GM12878 (cell line): ENCODE measurements at regions not wholly inside any gene's neighbourhood (a gene's known extent, or its start where the extent isn't known, plus 50 kb on each side); places are given as distances from the start of the nearest gene placed in this dataset.

Experiments
- ATAC-seq: fragments of 200-7000 bp; cut with Tn5 transposase; 3 replicates; pipeline ENCODE4 v1.9.1; 2020; ENCODE audit warnings: mild to moderate bottlenecking, moderate library complexity
- BruUV-seq: library from RNA; stranded (reverse); fragments of 400-500 nt; replicated peaks from 2 replicates; lab custom pipeline; 2021; lab: Mats Ljungman, UMichigan
- CTCF ChIA-PET: fragments of 300-600 bp; sonication (Branson Sonifier 250); formaldehyde crosslinking; extraction: SDS; loops from one replicate; lab custom pipeline; 2021; ENCODE audit warnings: inconsistent platforms; lab: Yijun Ruan, JAX
- POLR2A ChIA-PET: fragments of 350-600 bp; formaldehyde crosslinking; extraction: SDS; loops from one replicate; lab custom pipeline; 2021; ENCODE audit warnings: inconsistent platforms; lab: Charles Lee
- RAD21 ChIA-PET: fragments of 300-600 bp; sonication (Branson Sonifier 250); formaldehyde crosslinking; loops from one replicate; lab custom pipeline; 2023; ENCODE audit warnings: antibody characterized with exemption; ENCODE audit not compliant: unreplicated experiment; lab: Charles Lee
- SMC1A ChIA-PET: fragments of 300-600 bp; sonication (Branson Sonifier 250); formaldehyde crosslinking; loops from one replicate; lab custom pipeline; 2023; ENCODE audit not compliant: unreplicated experiment, uncharacterized antibody; lab: Charles Lee
- DNase-seq: peaks from one replicate; pipeline ENCODE4 v3.0.0-alpha.2; 2011; ENCODE audit warnings: low read depth, low spot score
- FAIRE-seq: peaks from 3 replicates; lab custom pipeline; 2011; peaks lifted over from hg19 to GRCh38; lab: Jason Lieb, UNC
- H2AFZ ChIP-seq: 2 replicates; pipeline ENCODE4 v1.6.0; 2011; ENCODE audit warnings: low read depth, low read length, control low read depth; ENCODE audit not compliant: control insufficient read depth
- H3K27ac ChIP-seq: 2 replicates; pipeline ENCODE4 v1.5.1; 2011; ENCODE audit warnings: control low read depth; ENCODE audit not compliant: control insufficient read depth, insufficient read depth
- H3K27me3 ChIP-seq, 2 experiments: replicated peaks in 1 of 2; 2 replicates each; pipeline versions ENCODE4 v1.6.0 to v1.6.1; 2011; ENCODE audit warnings: low read length in 1 of 2; ENCODE audit not compliant: control insufficient read depth in 2 of 2, insufficient read depth in 2 of 2
- H3K36me3 ChIP-seq, 2 experiments: 2 replicates each; pipeline ENCODE4 v1.5.1; 2011; ENCODE audit warnings: low read length in 1 of 2; ENCODE audit not compliant: control insufficient read depth in 2 of 2, insufficient read depth in 2 of 2
- H3K4me1 ChIP-seq: 2 replicates; pipeline ENCODE4 v1.6.1; 2011; ENCODE audit warnings: mild to moderate bottlenecking, low read length, moderate library complexity, mixed read lengths; ENCODE audit not compliant: control insufficient read depth, insufficient read depth
- H3K4me2 ChIP-seq: 2 replicates; pipeline ENCODE4 v1.6.0; 2011; ENCODE audit warnings: control low read depth; ENCODE audit not compliant: control insufficient read depth, insufficient read depth
- H3K4me3 ChIP-seq: fragments of 200-600 bp; sonication (generic); 2 replicates; pipeline ENCODE4 v1.5.1; 2016
- H3K79me2 ChIP-seq: 2 replicates; pipeline ENCODE4 v1.6.0; 2011; ENCODE audit warnings: low read length; ENCODE audit not compliant: control insufficient read depth, insufficient read depth
- H3K9ac ChIP-seq: 2 replicates; pipeline ENCODE4 v1.8.0; 2011; ENCODE audit warnings: low read length, control low read depth, mixed read lengths; ENCODE audit not compliant: control insufficient read depth, insufficient read depth
- H3K9me3 ChIP-seq: replicated peaks from 3 replicates; pipeline ENCODE4 v1.5.1; 2011; ENCODE audit warnings: mild to moderate bottlenecking, low read length; ENCODE audit not compliant: control insufficient read depth, insufficient read depth
- H4K20me1 ChIP-seq: 2 replicates; pipeline ENCODE4 v1.6.0; 2011; ENCODE audit not compliant: control insufficient read depth, insufficient read depth
- E2F8 ChIP-seq: fragments of 450-650 bp; IDR thresholded peaks from 2 replicates; pipeline ENCODE4 v1.6.1; 2018; ENCODE audit warnings: mild to moderate bottlenecking, low read depth, moderate library complexity; ENCODE audit not compliant: partially characterized antibody
- HCFC1 ChIP-seq: fragments of 150-350 bp; IDR thresholded peaks from 2 replicates; pipeline ENCODE4 v1.6.1; 2014; ENCODE audit warnings: low read length
- HSF1 ChIP-seq: fragments of 150-350 bp; IDR thresholded peaks from 2 replicates; pipeline ENCODE4 v1.6.1; 2014; ENCODE audit warnings: mild to moderate bottlenecking, low read depth, low read length
- KAT2A ChIP-seq: conservative IDR thresholded peaks from 2 replicates; pipeline ENCODE4 v1.6.1; 2011; ENCODE audit warnings: low read depth, low read length; ENCODE audit not compliant: control insufficient read depth
- MTA3 ChIP-seq: IDR thresholded peaks from 2 replicates; pipeline ENCODE4 v1.6.1; 2012; ENCODE audit warnings: low read length, inconsistent platforms, borderline replicate concordance
- PAX8 ChIP-seq: fragments of 450-650 bp; IDR thresholded peaks from 2 replicates; pipeline ENCODE4 v1.6.1; 2017; ENCODE audit warnings: mild to moderate bottlenecking, moderate library complexity
- RFX5 ChIP-seq: IDR thresholded peaks from 2 replicates; pipeline ENCODE4 v1.6.1; 2011; ENCODE audit warnings: low read depth, low read length, improper control_type of control experiment
- SMAD1 ChIP-seq: fragments of 450-650 bp; IDR thresholded peaks from 2 replicates; pipeline ENCODE4 v1.6.1; 2018; ENCODE audit warnings: mild to moderate bottlenecking, low read depth; ENCODE audit not compliant: partially characterized antibody
- TCF7 ChIP-seq: IDR thresholded peaks from 2 replicates; pipeline ENCODE4 v1.6.1; 2014; ENCODE audit warnings: antibody characterized with exemption, borderline replicate concordance
- WGBS: methylation state at CpG from one replicate; pipeline ENCODE4 v1.1.6; 2016; ENCODE audit warnings: low lambda C conversion rate; ENCODE audit not compliant: insufficient replicate concordance, insufficient coverage; ENCODE audit errors: missing lambda C conversion rate; 5-methylcytosine and 5-hydroxymethylcytosine counted together
- in situ Hi-C: fragments of 300-500 bp; cut with MboI; formaldehyde crosslinking; loops from 9 replicates; pipeline ENCODE4 v1.14.3; 2018; ENCODE audit warnings: mixed read lengths
- intact Hi-C: fragments of 100-400 bp; cut with micrococcal nuclease; formaldehyde crosslinking; loops from one replicate; pipeline ENCODE4 v1.14.2; 2022; ENCODE audit not compliant: unreplicated experiment
- TF ChIP-seq, protein P1 (sequence below): fragments of 450-650 bp; IDR thresholded peaks from 2 replicates; pipeline ENCODE4 v1.6.1; 2014; ENCODE audit warnings: mild to moderate bottlenecking

DNA sequence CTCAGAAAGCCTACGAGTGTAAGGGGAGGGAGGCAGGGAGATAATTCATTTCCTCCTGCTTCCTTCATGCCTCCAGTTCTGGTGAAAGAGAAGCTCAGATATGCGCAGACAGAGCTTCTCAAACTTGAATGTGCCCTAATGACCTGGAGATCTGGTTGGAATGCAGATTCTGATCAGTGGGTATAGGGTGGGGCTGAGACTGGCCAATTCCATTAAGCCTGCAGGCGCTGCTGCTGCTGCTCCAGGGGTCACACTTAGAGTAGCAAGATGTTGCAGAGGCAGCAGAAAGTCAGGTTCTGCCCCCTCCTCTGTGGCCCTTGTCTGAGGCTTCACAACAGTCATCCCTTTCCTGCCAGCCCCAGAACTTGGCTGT lies 161.0 kb downstream of the DHX35 start:
- Histone ChIP-seq H3K9me3 (no peaks in the 10 kb centered on the region), H3K4me1 (no peaks in the 10 kb centered on the region; the same call in 1 of the 2 replicates), H3K4me3 (no peak overlapping the region), H3K79me2 (no peaks in the 10 kb centered on the region), H4K20me1 (no peaks in the 10 kb centered on the region), H3K27ac (no peak overlapping the region), H3K9ac (no peak overlapping the region), H3K36me3 (no peaks in the 10 kb centered on the region), H3K27me3 (no peaks in the 10 kb centered on the region), H2AFZ (no peak overlapping the region), H3K4me2 (no peak overlapping the region)
- intact Hi-C loops, result no loop called here
- SMC1A ChIA-PET, result no interaction called here
- DNase-seq (no peak), FAIRE-seq (no peak), ATAC-seq (no peak)
- POLR2A ChIA-PET, result no interaction called here
- RAD21 ChIA-PET, result no interaction called here
- WGBS, result 27% methylated on average over 3 of the region's 3 CpGs
- no TSS peak for BruUV-seq
- in situ Hi-C loops, result no loop called here
- CTCF ChIA-PET, result no interaction called here
- TF ChIP-seq SMAD1 (no peak), E2F8 (no peak), PAX8 (no peak), KAT2A (no peak), HCFC1 (no peak), TCF7 (no peak), MTA3 (no peak), RFX5 (no peak), HSF1 (no peak)
- TF ChIP-seq, protein P1, sequence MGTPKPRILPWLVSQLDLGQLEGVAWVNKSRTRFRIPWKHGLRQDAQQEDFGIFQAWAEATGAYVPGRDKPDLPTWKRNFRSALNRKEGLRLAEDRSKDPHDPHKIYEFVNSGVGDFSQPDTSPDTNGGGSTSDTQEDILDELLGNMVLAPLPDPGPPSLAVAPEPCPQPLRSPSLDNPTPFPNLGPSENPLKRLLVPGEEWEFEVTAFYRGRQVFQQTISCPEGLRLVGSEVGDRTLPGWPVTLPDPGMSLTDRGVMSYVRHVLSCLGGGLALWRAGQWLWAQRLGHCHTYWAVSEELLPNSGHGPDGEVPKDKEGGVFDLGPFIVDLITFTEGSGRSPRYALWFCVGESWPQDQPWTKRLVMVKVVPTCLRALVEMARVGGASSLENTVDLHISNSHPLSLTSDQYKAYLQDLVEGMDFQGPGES, result no peak
